Transverse colon (tissue), 4 donors: ENCODE measurements at regions not wholly inside any gene's neighbourhood (a gene's known extent, or its start where the extent isn't known, plus 50 kb on each side); places are given as distances from the start of the nearest gene placed in this dataset.

Experiments used
- DNase-seq: peaks from one replicate; pipeline ENCODE4 v3.0.0-alpha.2; 2019
- H3K27ac ChIP-seq, 4 donors: fragments of 200-600 bp; sonication (generic); 2 replicates each; pipeline ENCODE4 v1.5.1; 2016 to 2018; ENCODE audit warnings: inconsistent platforms in 4 of 4
- H3K27me3 ChIP-seq: fragments of 200-600 bp; sonication (generic); 2 replicates; pipeline ENCODE4 v1.5.1; 2017; ENCODE audit warnings: inconsistent platforms
- H3K36me3 ChIP-seq, 4 donors: fragments of 200-600 bp; sonication (generic); 2 replicates each; pipeline ENCODE4 v1.5.1; 2017 to 2019; ENCODE audit warnings: inconsistent platforms in 4 of 4
- H3K4me1 ChIP-seq, 4 donors: fragments of 200-600 bp; sonication (generic); 2 replicates each; pipeline ENCODE4 v1.5.1; 2017 to 2020; ENCODE audit warnings: inconsistent platforms in 4 of 4
- H3K4me3 ChIP-seq, 4 donors: fragments of 200-600 bp; sonication (generic); 1 replicate in 1 of 4; 2 replicates in 3 of 4; pipeline versions ENCODE4 v1.5.1 to v1.6.1; 2017 to 2019; ENCODE audit warnings: inconsistent platforms in 4 of 4
- H3K9me3 ChIP-seq, 2 donors: fragments of 200-600 bp; sonication (generic); 2 replicates each; pipeline ENCODE4 v1.5.1; 2017 to 2019; ENCODE audit warnings: inconsistent platforms in 2 of 2
- CTCF ChIP-seq, 5 experiments: fragments of 200-600 bp in 3 of 5; fragments of 450-650 bp in 2 of 5; sonication (generic) in 3 of 5; IDR thresholded peaks; 1 replicate in 2 of 5; 2 replicates in 3 of 5; pipeline ENCODE4 v1.5.1; 2016 to 2017; ENCODE audit warnings: antibody characterized with exemption in 5 of 5, inconsistent platforms in 3 of 5, mild to moderate bottlenecking in 2 of 5, moderate library complexity in 1 of 5
- EP300 ChIP-seq: sonication (generic); formaldehyde crosslinking; IDR thresholded peaks from one replicate; pipeline ENCODE4 v1.6.1; 2017; ENCODE audit warnings: antibody characterized with exemption, low read depth
- POLR2A ChIP-seq: fragments of 450-650 bp; IDR thresholded peaks from one replicate; pipeline ENCODE4 v1.6.1; 2016; ENCODE audit warnings: antibody characterized with exemption, mild to moderate bottlenecking, moderate library complexity
- POLR2AphosphoS5 ChIP-seq, 3 donors: sonication (generic); formaldehyde crosslinking; IDR thresholded peaks; one replicate each; pipeline ENCODE4 v1.6.1; 2016; ENCODE audit warnings: antibody characterized with exemption in 3 of 3
- WGBS, 2 donors: methylation state at CpG; one replicate each; pipeline ENCODE4 v1.1.5; 2018; ENCODE audit warnings: low coverage in 1 of 2; 5-methylcytosine and 5-hydroxymethylcytosine counted together
- in situ Hi-C, 4 donors: fragments of 200-750 bp; cut with MboI; loops; one replicate each; pipeline versions ENCODE4 v1.15.0 to v1.15.1; 2017; ENCODE audit warnings: low sequenced_read_pairs in 3 of 4, low pct_ligation_motif_present in 1 of 4, low pct_unique_long_range_greater_than_20kb in 1 of 4
- intact Hi-C: fragments of 100-400 bp; cut with DNase I; formaldehyde crosslinking; loops from one replicate; pipeline ENCODE4 v1.15.1; 2023; ENCODE audit warnings: low total_unique reads

- 47% methylated on average over 4 of the region's 4 CpGs; no CpG with 5 or more reads in 1 of the 2 donors for WGBS, 2 donors
- intact Hi-C loops: no loop called here
Observed at GRCh38 chr12:69101505-69101904, 137.9 kb upstream of the CPSF6 start.

GRCh38 chr12:69102856-69103255 lies 136.5 kb upstream of the CPSF6 start:
- Histone ChIP-seq H3K36me3 (no peaks in the 10 kb centered on the region), H3K4me1 (peaks cover 0 to 5% (median 0%) of the 10 kb centered on the region in 4 donors), H3K27ac (no peak overlapping the region), H3K4me3 (no peak overlapping the region), H3K9me3 (no peaks in the 10 kb centered on the region), H3K27me3 (no peaks in the 10 kb centered on the region)
- intact Hi-C loops (no loop called here), in situ Hi-C loops (no loop called here)
- TF ChIP-seq POLR2A (no peak), EP300 (no peak), CTCF (IDR thresholded peaks at IDR 0.05) (no peak), POLR2AphosphoS5 (IDR thresholded peaks at IDR 0.05) (no peak)
- no peak for DNase-seq
- 0 to 41% methylated on average over 1 to 3 of the region's 3 CpGs for WGBS, 2 donors

More at GRCh38 chr12:69101505-69101904, 137.9 kb upstream of the CPSF6 start:
- H3K4me3 ChIP-seq: no peak overlapping the region
- no peak for DNase-seq
- H3K27ac ChIP-seq: no peak overlapping the region
- no peaks in the 10 kb centered on the region for H3K36me3 ChIP-seq
- in situ Hi-C loops: no loop called here
- peaks cover 0 to 5% (median 0%) of the 10 kb centered on the region in 4 donors for H3K4me1 ChIP-seq
- TF ChIP-seq POLR2AphosphoS5 (IDR thresholded peaks at IDR 0.05) (no peak), EP300 (no peak), POLR2A (no peak)
- no peaks in the 10 kb centered on the region for H3K27me3 ChIP-seq
- H3K9me3 ChIP-seq: no peaks in the 10 kb centered on the region

GRCh38 chr12:69105101-69105962 lies 134.0 kb upstream of the CPSF6 start:
- no peaks in the 10 kb centered on the region for H3K36me3 ChIP-seq
- H3K27ac ChIP-seq: no peak overlapping the region
- H3K9me3 ChIP-seq: no peaks in the 10 kb centered on the region
- peaks cover 0 to 5% (median 0%) of the 10 kb centered on the region in 4 donors for H3K4me1 ChIP-seq
- in situ Hi-C loops: no loop called here
- 92% methylated on average over 3 of the region's 3 CpGs for WGBS, 2 donors
- no peak for TF ChIP-seq CTCF (IDR thresholded peaks at IDR 0.05)
- no peak for TF ChIP-seq POLR2A
- no peak for TF ChIP-seq POLR2AphosphoS5 (IDR thresholded peaks at IDR 0.05)
- no peak overlapping the region for H3K4me3 ChIP-seq
- DNase-seq: no peak
- intact Hi-C loops: no loop called here
- H3K27me3 ChIP-seq: no peaks in the 10 kb centered on the region

GRCh38 chr12:69106482-69107118 lies 132.8 kb upstream of the CPSF6 start:
- Histone ChIP-seq H3K36me3 (no peaks in the 10 kb centered on the region), H3K27me3 (no peaks in the 10 kb centered on the region), H3K27ac (no peak overlapping the region), H3K9me3 (no peaks in the 10 kb centered on the region), H3K4me1 (peaks cover 0 to 5% (median 0%) of the 10 kb centered on the region in 4 donors), H3K4me3 (no peak overlapping the region)
- in situ Hi-C loops: no loop called here
- intact Hi-C loops: no loop called here
- WGBS, 2 donors: 85 to 90% methylated on average over 2 of the region's 2 CpGs
- no peak for TF ChIP-seq CTCF (IDR thresholded peaks at IDR 0.05)
- no peak for TF ChIP-seq POLR2A
- TF ChIP-seq EP300: no peak
- no peak for TF ChIP-seq POLR2AphosphoS5 (IDR thresholded peaks at IDR 0.05)
- no peak for DNase-seq
